ENCODE measurements at regions not wholly inside any gene's neighbourhood (a gene's known extent, or its start where the extent isn't known, plus 50 kb on each side); places are given as distances from the start of the nearest gene placed in this dataset.
A peak's percentile ranks its signal among the peaks of the same experiment; 100 is the strongest.
"Not testable (repeated sequence)": the region's sequence is repeated elsewhere in the genome, so short reads cannot be mapped to it uniquely, and the experiment has no call there.

DNA sequence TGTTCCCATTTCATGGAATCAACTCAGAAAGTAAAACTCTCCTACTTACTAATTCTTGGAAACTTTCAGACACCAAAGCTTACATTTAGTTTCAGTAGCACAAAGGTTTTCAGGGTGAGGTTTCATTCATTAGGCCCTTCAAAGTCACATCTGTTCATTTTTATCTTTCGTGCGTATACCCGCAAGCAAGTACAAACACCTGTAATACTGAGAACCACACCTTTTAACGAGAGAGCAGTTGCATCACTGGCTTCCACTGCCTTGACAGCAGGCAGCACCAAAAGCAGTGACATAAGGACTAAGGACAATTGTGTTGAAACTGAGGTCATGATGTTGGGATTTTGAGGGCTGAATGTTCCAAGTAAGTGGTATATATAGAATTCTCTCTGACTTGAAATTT lies 60.5 kb downstream of the GOLGA6L22 start:
- not testable (repeated sequence) for DNase-seq

DNA sequence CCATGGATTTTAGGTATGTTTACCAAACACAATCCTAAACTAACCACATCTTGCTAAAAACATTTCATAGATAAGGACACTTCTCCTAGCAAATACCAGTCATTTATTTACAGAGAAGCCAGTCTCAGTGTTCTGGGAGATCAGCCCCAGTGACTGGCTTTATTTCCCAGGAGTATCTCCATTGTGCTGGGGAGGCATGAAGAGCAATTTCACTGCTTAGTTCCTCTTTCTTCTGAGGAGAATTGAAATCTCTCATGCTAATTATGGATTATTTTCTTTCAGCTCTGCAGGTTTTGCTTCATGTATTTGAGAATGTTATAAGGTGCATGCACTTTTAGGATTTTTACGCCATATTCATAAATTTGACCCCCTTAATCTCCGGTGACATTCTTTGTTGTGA lies 67.8 kb downstream of the GOLGA6L22 start:
- DNase-seq = not testable (repeated sequence)

DNA sequence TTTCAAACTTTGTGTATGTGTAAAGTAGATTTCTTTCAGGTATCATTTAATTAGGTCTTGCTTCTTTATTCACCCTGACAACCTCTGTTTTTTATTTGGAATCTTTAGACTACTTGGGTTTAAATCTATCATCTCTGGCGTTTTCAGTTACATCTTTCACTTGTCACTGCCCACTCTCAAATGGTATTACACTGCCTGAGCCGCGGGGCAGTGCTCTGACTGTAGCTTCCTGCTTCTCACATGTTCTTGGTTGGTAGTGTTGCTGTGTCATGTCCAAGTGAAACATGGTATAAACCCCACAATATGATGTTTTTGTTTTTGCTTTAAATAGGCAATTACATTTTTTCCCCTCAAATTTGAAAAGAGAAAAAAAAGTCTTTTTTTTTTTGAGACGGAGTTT lies 68.3 kb downstream of the GOLGA6L22 start:
- DNase-seq = not testable (repeated sequence)

DNA sequence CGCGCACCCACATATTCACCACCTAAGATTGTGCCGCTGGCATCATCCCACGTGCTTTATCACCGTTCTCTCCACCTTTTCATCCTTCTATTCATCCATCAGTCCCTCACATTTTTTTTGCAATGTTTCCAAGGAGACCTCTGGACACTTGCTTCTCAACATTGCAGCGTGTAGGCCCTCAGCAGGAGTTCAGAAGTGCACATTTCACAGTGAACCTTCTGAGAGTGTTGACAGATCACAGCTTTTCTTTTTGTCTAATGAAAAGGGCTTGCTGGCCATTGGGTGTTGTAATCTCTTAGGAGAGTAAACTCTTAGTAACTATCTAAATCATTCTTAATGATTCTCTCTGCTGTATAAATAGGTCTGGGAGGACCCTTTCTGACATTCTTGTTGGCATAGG lies 70.5 kb downstream of the GOLGA6L22 start:
- not testable (repeated sequence) for DNase-seq

DNA sequence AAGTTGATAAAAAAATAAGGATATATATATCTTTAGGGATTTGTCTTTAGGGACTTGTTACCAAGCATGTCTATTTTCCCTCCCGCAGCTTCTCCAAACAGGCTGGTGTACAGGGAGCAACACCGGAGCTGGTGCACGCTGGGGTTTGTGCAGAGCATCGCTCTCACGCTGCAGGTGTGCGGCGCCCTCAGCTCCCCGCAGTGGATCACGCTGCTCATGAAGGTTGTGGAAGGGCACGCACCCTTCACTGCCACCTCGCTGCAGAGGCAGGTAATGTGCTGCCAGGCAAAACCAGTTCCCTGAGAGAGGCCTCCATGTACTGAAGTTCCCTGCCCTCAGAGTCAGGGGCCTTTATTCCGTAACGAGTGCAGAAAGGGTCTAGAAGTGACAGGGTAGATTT lies 101.0 kb downstream of the GOLGA6L22 start:
- not testable (repeated sequence) for DNase-seq

DNA sequence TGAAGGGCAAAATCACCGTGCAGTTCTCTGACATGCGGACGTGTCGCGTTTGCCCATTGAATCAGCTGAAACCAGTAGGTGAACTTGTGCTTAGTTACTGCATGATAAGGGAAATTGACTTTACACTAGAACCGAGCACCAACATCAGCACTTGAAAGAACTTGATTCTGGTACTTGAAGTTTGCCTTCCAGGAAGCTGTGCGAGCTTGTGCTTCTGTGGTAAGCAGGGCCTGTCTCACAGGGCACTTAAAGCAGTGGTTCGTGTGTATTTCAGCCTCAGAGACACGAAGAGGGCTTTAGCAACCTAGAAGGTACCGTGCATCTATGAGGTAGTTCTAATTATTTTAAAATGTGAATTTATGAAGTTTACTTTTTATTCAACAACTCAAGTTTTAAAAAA lies 103.0 kb downstream of the GOLGA6L22 start:
- not testable (repeated sequence) for DNase-seq

DNA sequence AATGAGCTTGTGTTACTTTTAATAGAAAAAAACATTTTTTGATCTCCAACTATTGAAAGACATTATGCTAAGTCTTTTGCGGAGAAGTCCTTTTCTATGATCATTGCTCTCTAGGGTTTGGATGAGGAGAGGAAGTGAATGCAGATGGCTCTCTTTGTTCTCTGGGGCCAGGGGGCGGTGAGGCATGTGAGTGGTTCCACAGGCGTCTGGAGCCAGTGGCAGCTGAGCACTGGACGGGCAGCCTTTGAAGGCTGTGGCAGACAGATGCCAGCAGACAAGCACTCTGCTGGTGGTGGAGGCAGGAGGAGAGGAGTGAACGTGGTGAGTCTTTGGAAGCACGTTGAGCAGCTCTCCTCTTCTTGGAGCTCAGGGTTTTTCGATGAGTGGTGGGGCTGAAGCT lies 107.8 kb downstream of the GOLGA6L22 start:
- DNase-seq = not testable (repeated sequence)

DNA sequence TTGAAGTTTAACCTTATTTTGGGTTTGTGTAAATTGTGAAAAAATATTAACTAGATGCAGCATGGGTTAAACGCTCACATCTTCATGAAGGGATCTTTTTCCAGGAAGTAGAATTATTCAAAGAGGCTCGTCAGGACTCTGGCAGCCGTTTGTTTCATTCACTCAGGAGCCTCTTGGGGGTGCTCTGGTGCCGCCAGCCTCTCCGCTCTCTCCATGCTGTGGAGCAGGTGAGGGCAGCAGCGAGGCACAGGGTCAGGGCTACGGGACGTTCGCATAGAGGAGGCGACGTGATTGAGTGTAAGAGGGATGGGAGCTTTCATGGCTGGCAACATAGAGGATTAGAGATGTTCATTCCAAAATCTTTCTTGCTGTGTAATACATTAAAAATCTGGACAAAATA lies 110.8 kb downstream of the GOLGA6L22 start:
- not testable (repeated sequence) for DNase-seq

DNA sequence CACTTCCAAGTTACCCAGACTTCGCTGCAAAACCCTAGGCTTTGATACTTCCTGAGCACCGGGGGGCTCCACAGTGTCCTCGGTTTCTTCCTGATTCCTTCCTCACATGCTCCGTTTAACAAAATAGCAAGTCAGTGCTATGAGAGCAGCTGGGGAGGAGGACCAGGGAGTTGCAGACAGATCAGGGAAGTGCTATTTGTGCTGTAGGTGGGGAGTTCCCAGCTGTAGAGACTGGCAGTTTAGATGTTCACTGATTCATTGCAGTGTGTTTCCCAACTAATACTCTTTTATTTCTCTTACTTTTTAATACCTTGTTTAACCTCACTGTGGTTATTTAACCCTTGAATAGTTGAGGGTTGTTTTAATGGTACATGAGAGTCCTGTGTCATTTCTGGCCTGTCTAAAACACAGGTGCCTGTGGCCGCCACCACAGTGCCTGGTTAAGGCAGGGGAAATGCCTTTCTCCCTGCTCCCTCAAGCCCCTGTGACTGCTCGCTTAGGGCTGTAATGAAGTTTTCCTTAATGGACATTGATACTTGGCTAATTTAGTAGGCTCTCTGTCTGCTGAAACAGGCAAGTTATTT lies 113.5 kb downstream of the GOLGA6L22 start:
- DNase-seq = not testable (repeated sequence)

DNA sequence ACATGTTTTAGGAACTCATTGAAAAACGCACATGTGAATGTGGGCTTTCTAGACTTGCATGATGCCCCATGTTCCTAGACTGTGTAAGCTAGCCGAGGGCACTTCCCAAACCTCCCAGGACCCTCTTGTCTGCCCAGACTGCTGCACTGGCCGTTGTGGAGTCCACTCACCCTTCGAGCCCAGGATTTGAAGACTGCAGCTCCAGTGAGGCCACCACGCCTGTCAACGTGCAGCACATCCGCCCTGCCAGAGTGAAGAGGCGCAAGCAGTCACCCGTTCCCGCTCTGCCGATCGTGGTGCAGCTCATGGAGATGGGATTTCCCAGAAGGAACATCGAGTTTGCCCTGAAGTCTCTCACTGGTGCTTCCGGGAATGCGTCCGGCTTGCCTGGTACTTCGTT lies 114.1 kb downstream of the GOLGA6L22 start:
- not testable (repeated sequence) for DNase-seq

DNA sequence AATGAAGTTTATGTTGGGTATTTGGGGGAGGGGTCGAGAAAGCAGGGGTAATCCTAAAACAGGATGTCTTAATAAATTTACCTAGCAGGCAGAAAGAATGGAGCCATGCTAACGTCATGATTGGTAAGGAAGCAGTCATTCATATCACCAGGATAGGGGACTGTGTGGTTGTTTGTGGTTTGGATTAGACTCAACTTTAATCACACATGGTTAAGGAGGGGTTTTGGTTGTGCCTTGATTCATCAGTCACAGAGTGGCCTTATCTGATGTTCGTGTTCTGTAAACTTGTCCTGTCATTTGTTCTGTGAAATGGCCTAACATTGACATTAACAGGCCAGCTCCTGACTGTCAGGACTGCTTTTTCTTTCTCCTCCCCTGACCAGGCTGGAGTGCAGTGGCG lies 119.1 kb downstream of the GOLGA6L22 start:
- DNase-seq = not testable (repeated sequence)

DNA sequence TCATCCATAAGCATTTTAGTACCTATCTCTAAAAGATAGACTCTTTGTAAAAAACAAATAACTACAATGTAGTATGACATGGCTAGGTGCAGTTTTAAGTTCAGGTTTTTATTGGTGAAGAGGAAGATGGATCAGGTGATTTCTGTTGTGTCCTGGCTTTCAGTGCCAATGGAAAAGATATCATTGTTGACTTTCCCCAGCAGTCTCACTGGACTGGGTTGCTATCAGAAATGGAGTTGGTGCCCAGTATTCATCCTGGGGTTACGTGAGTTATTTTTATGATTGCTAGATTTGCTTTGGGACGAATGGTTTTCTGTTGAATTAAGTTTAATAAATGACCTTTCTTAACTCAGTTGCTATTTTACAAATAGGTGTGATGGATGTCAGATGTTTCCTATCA lies 120.5 kb downstream of the GOLGA6L22 start:
- DNase-seq = not testable (repeated sequence)

DNA sequence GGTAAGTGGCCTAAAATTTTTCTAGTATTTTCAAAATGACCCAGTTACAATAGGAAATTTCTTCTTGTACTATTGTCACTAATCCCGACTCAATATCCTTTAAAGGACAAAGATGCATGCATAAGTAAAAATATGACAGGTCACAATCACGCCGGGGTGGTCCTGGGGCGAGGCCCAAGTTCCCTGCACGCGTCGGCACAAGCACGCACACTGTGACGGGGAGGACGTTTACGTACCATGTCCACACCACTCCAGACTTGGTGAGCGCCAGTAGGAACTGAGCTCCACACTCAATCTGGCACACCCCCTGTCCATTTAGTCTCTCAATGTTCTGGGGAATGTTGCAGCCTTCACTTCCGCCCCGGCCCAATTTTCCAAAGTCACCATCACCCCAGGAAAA lies 128.7 kb downstream of the GOLGA6L22 start:
- not testable (repeated sequence) for DNase-seq

DNA sequence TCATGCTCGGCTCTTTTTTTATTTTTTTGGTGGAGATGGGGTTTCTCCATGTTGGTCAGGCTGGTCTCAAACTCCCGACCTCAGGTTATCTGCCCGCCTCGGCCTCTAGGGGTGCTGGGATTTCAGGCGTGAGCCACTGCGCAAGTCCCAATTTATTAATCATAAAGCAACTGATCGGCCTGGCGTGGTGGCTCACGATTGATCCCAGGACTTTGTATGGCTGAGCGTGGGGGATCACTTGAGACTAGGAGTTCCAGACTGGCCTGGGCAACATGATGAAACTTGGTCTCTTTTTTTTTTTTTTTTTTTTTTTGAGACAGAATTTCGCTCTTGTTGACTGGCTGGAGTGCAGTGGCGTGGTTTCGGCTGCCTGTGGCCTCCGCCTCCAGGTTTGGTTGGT lies 139.8 kb downstream of the GOLGA6L22 start:
- DNase-seq = not testable (repeated sequence)

DNA sequence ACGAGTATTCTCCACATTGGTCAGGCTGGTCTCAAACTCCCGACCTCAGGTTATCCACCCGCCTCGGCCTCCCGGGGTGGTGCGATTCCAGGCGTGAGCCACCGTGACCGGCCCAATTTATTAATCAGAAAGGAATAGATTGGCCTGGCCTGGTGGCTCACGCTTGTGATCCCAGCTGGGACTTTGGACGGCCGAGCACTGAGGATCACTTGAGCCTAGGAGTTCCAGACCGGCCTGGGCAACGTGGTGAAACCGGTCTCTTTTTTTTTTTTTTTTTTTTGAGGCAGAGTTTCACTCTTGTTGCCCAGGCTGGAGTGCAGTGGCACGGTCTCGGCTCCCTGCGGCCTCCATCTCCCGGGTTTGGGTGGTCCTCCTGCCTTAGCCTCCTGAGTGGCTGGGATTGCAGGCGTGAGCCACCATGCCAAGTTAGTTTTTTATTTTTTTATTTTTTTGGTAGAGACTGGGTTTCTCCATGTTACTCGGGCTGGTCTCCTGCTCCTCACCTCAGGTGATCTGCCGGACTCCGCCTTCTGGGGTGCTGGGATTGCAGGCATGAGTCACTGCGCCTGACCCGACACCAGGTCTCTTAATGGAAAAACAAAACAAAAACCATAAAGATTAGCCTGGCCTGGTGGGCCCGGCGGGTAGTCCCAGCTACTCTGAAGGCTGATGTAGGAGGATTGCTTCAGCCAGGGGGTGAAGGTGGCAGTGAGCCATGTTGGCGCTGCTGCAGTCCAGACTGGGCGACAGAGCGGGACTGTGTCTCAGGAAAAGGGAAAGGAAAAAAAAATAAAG lies 141.0 kb downstream of the GOLGA6L22 start:
- not testable (repeated sequence) for DNase-seq

DNA sequence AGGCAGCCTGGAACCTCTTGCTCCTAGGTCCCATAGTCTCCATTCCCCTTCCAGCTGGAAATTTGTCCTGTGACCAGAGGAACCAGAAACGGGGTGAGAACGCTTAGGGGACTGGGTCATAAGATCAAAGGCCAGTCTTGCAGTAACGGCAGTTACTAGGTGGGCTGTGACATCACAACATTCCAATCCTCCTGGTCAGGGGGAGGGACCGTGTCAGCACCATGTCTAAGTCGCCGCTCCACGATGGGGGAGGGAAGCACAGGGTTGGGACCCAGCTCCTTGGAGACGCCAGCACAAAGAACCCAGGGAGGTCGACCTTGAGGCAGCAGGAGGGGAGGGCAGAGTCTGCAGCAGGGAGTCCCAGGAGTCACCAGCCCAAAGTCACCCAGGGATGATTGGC lies 158.3 kb downstream of the GOLGA6L22 start:
- DNase-seq = not testable (repeated sequence)

DNA sequence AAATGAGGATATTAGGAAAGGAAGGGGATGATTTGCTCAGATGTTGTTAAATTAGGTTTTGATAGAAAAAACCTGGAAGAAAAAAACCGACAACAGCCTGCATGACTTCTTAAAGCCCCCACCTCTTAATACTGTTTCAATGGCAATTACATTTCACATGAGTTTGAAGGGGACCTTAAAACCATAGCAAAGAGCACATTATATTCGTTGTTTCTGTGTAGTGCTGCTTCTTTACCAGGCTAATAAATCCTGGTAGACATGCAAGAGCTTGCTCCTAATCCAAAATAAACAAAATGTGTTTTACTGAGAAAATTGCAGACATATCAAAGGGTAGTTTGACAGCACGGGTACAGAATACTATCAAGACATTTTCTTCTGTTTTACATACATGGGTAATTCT lies 154.7 kb upstream of the NIPA1 start:
- DNase-seq = not testable (repeated sequence)

DNA sequence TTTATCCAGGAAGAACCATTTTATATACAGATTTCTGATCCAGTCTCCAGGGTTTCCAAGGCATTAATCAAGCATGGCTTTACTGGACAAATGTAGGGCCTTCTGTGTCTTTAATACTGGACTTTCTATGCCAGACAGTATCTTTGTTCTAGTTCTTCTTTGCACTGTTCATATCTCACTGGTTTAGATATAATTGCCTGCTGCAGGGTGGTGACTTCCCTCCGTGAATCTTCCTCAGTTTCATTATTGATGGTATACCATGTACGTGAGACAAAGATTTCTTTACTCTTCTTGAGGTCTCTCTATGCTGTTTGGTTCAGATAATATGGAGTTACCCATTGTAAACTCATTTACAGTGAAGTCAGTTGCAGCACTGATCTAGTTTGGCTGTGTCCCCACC lies 146.5 kb upstream of the NIPA1 start:
- not testable (repeated sequence) for DNase-seq

DNA sequence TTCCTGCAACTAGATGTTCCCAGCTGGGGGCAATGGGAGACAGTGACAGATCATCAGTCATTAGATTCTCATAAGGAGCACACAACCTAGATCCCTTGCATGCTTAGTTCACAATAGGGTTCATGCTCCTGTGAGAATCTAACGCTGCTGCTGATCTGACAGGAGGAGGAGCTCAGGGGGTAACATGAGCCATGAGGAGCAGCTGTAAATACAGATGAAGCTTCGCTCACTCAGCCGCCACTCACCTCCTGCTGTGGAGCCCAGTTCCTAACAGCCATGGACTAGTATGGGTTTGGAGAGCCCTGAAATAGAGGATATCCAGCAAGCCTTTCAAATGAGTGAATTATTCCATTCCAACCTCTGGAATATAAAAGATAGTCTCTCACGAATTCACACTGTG lies 137.0 kb upstream of the NIPA1 start:
- DNase-seq = not testable (repeated sequence)

DNA sequence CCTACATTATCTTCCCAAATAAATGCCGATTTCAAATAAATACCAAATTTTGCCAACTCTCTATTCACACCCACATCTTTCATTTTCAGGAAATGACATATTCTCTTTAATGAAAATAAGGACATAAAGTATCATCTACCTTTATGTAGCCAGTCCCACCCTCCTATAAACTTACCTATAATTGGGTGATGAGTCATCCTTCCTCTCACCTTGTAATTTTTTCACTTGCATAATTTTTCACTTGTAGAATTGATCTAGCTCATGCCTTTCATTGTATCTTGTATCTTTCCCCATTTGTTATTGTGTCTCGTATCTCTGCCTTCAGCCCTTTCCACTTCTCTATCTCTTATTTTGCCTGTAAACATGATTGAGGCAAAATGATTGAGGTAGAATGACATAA lies 135.3 kb upstream of the NIPA1 start:
- DNase-seq = not testable (repeated sequence)

DNA sequence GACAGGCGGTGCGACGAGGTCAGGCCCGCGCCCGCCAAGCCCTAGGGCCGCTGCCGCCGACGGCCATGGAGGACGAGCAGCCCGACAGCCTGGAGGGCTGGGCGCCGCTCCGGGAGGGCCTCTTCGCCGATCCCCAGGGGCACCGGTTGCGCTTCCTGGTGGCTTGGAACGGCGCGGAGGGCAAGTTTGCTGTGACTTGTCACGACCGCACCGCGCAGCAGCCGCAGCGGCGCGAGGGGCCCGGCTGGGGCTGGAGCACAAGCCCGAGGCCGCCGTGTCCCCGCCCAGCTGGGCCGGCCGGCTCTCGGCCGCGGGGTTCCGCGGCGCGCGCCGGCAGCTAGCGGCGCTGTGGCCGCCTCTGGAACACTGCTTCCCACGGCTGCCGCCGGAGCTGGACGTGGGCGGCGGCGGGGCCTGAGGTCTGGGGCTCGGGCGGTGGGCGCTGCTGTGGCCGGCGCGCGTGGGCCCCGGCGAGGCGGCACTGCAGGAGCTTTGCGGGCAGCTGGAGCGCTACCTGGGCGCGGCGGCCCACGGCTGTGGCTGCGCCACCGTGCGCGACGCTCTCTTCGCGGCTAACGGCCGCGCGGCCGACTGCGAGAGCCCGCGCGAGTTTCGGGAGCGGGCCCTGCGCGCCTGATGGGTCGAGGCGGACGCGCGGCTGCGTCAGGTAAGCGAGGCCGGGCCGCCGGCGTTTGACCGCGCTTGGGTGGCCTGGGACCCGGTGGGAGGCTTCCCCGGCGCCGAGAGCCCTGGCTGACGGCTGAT lies 122.0 kb upstream of the NIPA1 start:
- peak in 3 of 5 experiments; percentile 7 to 33 (median 9) for DNase-seq

DNA sequence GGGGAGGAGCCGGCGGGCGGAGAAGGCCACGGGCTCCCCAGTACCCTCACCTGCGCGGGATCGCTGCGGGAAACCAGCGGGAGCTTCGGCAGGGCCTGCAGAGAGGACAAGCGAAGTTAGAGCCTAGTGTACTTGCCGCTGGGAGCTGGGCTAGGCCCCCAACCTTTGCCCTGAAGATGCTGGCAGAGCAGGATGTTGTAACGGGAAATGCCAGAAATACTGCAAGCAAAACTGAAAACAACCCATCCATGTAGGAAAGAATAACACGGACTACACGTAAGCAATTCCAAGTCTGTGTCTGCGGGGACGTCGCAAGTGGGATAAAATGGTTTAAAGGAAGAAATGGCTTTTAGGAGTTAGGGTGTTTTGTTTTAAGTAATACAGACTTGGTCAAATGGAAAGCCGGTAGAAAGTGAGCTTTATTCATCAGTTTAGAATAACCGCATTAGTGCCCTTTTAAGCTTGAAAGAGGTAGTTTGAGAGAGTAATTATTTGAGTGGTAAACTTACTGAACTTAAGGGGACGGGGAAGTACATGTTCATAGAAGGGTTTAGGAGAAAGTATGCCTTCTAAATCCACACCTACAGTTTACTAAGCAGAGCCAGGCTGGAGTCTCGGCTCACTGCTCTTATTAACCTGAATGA lies 121.3 kb upstream of the NIPA1 start:
- not testable (repeated sequence) for DNase-seq

DNA sequence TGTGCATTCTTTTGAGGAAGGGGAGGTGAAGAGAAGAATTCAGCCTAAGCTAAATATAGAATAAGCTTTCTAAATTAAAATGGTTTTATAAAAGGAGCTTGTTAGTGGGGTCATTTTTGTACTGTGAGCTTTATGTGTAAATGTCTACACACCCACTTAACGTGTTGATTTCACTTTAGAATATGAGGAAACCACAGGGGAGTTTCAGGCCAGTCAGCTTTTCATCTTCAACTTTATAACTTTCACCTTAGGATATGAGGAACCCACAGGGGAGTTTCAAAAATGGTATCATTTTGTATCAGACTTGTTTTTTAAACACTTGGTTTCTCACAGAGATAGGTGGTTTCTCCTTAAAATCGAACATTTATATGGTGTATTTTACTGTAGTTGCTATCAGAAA lies 120.7 kb upstream of the NIPA1 start:
- DNase-seq = peak in 1 of 5 experiments; percentile 33
